Vagina (tissue), 2 donors: ENCODE measurements at regions not wholly inside any gene's neighbourhood (a gene's known extent, or its start where the extent isn't known, plus 50 kb on each side); places are given as distances from the start of the nearest gene placed in this dataset.

ENCODE experiments used
- CTCF ChIP-seq, 3 experiments: fragments of 450-650 bp in 2 of 3; fragments of 200-600 bp in 1 of 3; sonication (generic) in 1 of 3; IDR thresholded peaks; one replicate each; pipeline ENCODE4 v1.5.1; 2017 to 2019; ENCODE audit warnings: antibody characterized with exemption in 3 of 3, mild to moderate bottlenecking in 2 of 3, moderate library complexity in 2 of 3
- POLR2A ChIP-seq, 2 donors: fragments of 450-650 bp; IDR thresholded peaks; one replicate each; pipeline ENCODE4 v1.6.1; 2017; ENCODE audit warnings: antibody characterized with exemption in 2 of 2, mild to moderate bottlenecking in 2 of 2, moderate library complexity in 2 of 2

GRCh38 chr6:119524410-119524809 lies 174.8 kb upstream of the MAN1A1 start:
- TF ChIP-seq CTCF (IDR thresholded peaks at IDR 0.05) (no peak), POLR2A (IDR thresholded peaks at IDR 0.05) (no peak)
